DMS79 treated with DMSO at 0.1 percent for 48 hours (cell line): ENCODE measurements at regions not wholly inside any gene's neighbourhood (a gene's known extent, or its start where the extent isn't known, plus 50 kb on each side); places are given as distances from the start of the nearest gene placed in this dataset.
"Not testable (repeated sequence)": the region's sequence is repeated elsewhere in the genome, so short reads cannot be mapped to it uniquely, and the experiment has no call there.

ENCODE experiments used
- DNase-seq: peaks from one replicate; lab custom pipeline; 2025; lab: John Stamatoyannopoulos, UW

- DNase-seq: no peak
These were observed 351.1 kb downstream of the RND3 start for GRCh38 chr2:150136401-150136800.

- no peak for DNase-seq
These were observed 352.1 kb downstream of the RND3 start for GRCh38 chr2:150135223-150135883.

- DNase-seq: no peak
These were observed 353.1 kb downstream of the RND3 start for GRCh38 chr2:150134223-150134857.

GRCh38 chr2:150133623-150134022 lies 353.8 kb downstream of the RND3 start:
- DNase-seq: no peak

GRCh38 chr2:150129921-150130575 lies 357.4 kb downstream of the RND3 start:
- DNase-seq: no peak

GRCh38 chr2:150127995-150128394 lies 359.5 kb downstream of the RND3 start:
- DNase-seq: no peak

- no peak for DNase-seq
These were observed 360.0 kb downstream of the RND3 start for GRCh38 chr2:150127346-150127990.

GRCh38 chr2:150126839-150127238 lies 360.6 kb downstream of the RND3 start:
- no peak for DNase-seq

GRCh38 chr2:150126143-150126740 lies 361.2 kb downstream of the RND3 start:
- DNase-seq: no peak

- no peak for DNase-seq
These were observed 361.8 kb downstream of the RND3 start for GRCh38 chr2:150125708-150126107.

GRCh38 chr2:150125188-150125587 lies 362.3 kb downstream of the RND3 start:
- no peak for DNase-seq

- DNase-seq: no peak
These were observed 362.7 kb downstream of the RND3 start for GRCh38 chr2:150124739-150125138.

- no peak for DNase-seq
These were observed 364.4 kb downstream of the RND3 start for GRCh38 chr2:150122871-150123613.

GRCh38 chr2:150122156-150122555 lies 365.3 kb downstream of the RND3 start:
- no peak for DNase-seq

GRCh38 chr2:150120326-150120955 lies 367.0 kb downstream of the RND3 start:
- DNase-seq: no peak

- no peak for DNase-seq
These were observed 367.6 kb downstream of the RND3 start for GRCh38 chr2:150119819-150120218.

GRCh38 chr2:150114089-150114488 lies 373.4 kb downstream of the RND3 start:
- DNase-seq: not testable (repeated sequence)

- DNase-seq: no peak
These were observed 376.9 kb downstream of the RND3 start for GRCh38 chr2:150110548-150110947.

- no peak for DNase-seq
These were observed 377.6 kb downstream of the RND3 start for GRCh38 chr2:150109912-150110311.

GRCh38 chr2:150109028-150109427 lies 378.4 kb downstream of the RND3 start:
- no peak for DNase-seq

- no peak for DNase-seq
These were observed 379.7 kb downstream of the RND3 start for GRCh38 chr2:150107816-150108215.
